HCT116 (cell line): ENCODE measurements at regions not wholly inside any gene's neighbourhood (a gene's known extent, or its start where the extent isn't known, plus 50 kb on each side); places are given as distances from the start of the nearest gene placed in this dataset.

Source experiments
- ATAC-seq: fragments of 200-7000 bp; cut with Tn5 transposase; 2 replicates; pipeline ENCODE4 v1.9.1; 2020; ENCODE audit warnings: mild to moderate bottlenecking, moderate library complexity
- BruUV-seq: library from RNA; stranded (reverse); fragments of 400-500 nt; replicated peaks from 2 replicates; lab custom pipeline; 2021; lab: Mats Ljungman, UMichigan
- CTCF ChIA-PET: fragments of 300-600 bp; sonication (Branson Sonifier 250); formaldehyde crosslinking; loops from one replicate; lab custom pipeline; 2021; ENCODE audit warnings: antibody characterized with exemption; lab: Charles Lee
- POLR2A ChIA-PET: fragments of 300-600, 350-600 bp; sonication (Branson Sonifier 250); formaldehyde crosslinking; loops from one replicate; lab custom pipeline; 2021; ENCODE audit warnings: antibody characterized with exemption; lab: Charles Lee
- RAD21 ChIA-PET, 2 experiments: fragments of 300-600 bp; sonication (Branson Sonifier 250); formaldehyde crosslinking; loops; one replicate each; lab custom pipeline; 2023; ENCODE audit warnings: low total read pairs in 2 of 2; ENCODE audit not compliant: uncharacterized antibody in 2 of 2, unreplicated experiment in 2 of 2, low non-redundant PET in 1 of 2; lab: Charles Lee
- DNase-seq: peaks from one replicate; pipeline ENCODE4 v3.0.0-alpha.2; 2010; ENCODE audit warnings: low read depth, low spot score
- H2AFZ ChIP-seq: fragments of 200-600 bp; shearing (Covaris generic), sonication (generic); 2 replicates; pipeline ENCODE4 v1.6.1; 2017; ENCODE audit warnings: low read depth, mixed run types, mixed read lengths, antibody characterized with exemption, low read length; ENCODE audit not compliant: poor library complexity, severe bottlenecking
- H3K27ac ChIP-seq: 2 replicates; pipeline ENCODE4 v1.5.1; 2012; ENCODE audit warnings: low read depth, low read length
- H3K27me3 ChIP-seq: fragments of 200-600 bp; sonication (generic); 2 replicates; pipeline ENCODE4 v1.6.1; 2016; ENCODE audit warnings: mixed run types, low read length, mixed read lengths; ENCODE audit not compliant: insufficient read depth
- H3K36me3 ChIP-seq, 2 experiments: fragments of 200-500 bp in 1 of 2; fragments of 200-600 bp in 1 of 2; sonication (Bioruptor generic) in 1 of 2; sonication (generic) in 1 of 2; 2 replicates each; pipeline versions ENCODE4 v1.5.1 to v1.6.1; 2014 to 2016; ENCODE audit warnings: low read length in 2 of 2, inconsistent platforms in 1 of 2, mixed read lengths in 1 of 2, mixed run types in 1 of 2; ENCODE audit not compliant: insufficient read depth in 2 of 2, control insufficient read depth in 1 of 2
- H3K4me1 ChIP-seq, 2 experiments: fragments of 200-600 bp in 1 of 2; sonication (generic) in 1 of 2; 2 replicates each; pipeline versions ENCODE4 v1.5.1 to v1.6.1; 2012 to 2017; ENCODE audit warnings: low read length in 2 of 2, inconsistent platforms in 1 of 2, mild to moderate bottlenecking in 1 of 2, mixed read lengths in 1 of 2, mixed run types in 1 of 2, moderate library complexity in 1 of 2; ENCODE audit not compliant: insufficient read depth in 2 of 2, control insufficient read depth in 1 of 2
- H3K4me2 ChIP-seq: fragments of 200-600 bp; sonication (generic); 2 replicates; pipeline ENCODE4 v1.6.1; 2017; ENCODE audit warnings: mixed run types, low read length, mixed read lengths
- H3K4me3 ChIP-seq, 2 experiments: fragments of 200-600 bp in 1 of 2; sonication (generic) in 1 of 2; replicated peaks in 1 of 2; 2 replicates each; pipeline ENCODE4 v1.5.1; 2011 to 2016; ENCODE audit warnings: low read length in 2 of 2, control low read depth in 1 of 2, low read depth in 1 of 2, mild to moderate bottlenecking in 1 of 2, mixed read lengths in 1 of 2, mixed run types in 1 of 2
- H3K79me2 ChIP-seq: fragments of 200-600 bp; sonication (generic); 2 replicates; pipeline ENCODE4 v1.6.1; 2017; ENCODE audit warnings: mild to moderate bottlenecking, mixed run types, low read length, moderate library complexity, mixed read lengths; ENCODE audit not compliant: insufficient read depth
- H3K9ac ChIP-seq: fragments of 200-600 bp; sonication (generic); 2 replicates; pipeline ENCODE4 v1.6.1; 2016; ENCODE audit warnings: low read length, mixed read lengths
- H3K9me2 ChIP-seq: fragments of 200-600 bp; sonication (generic), shearing (Covaris generic); 2 replicates; pipeline ENCODE4 v1.6.1; 2017; ENCODE audit warnings: mixed run types, mild to moderate bottlenecking, moderate library complexity; ENCODE audit not compliant: insufficient read depth
- H3K9me3 ChIP-seq, 2 experiments: fragments of 200-500 bp in 1 of 2; fragments of 200-600 bp in 1 of 2; sonication (Bioruptor generic) in 1 of 2; sonication (generic) in 1 of 2; 2 replicates each; pipeline ENCODE4 v1.6.1; 2014 to 2017; ENCODE audit warnings: low read length in 2 of 2, mixed read lengths in 2 of 2, inconsistent platforms in 1 of 2, low read depth in 1 of 2, mild to moderate bottlenecking in 1 of 2, mixed run types in 1 of 2, moderate library complexity in 1 of 2; ENCODE audit not compliant: control insufficient read depth in 1 of 2, insufficient read depth in 1 of 2
- H4K20me1 ChIP-seq: fragments of 200-600 bp; sonication (generic), shearing (Covaris generic); 2 replicates; pipeline ENCODE4 v1.6.1; 2017; ENCODE audit warnings: mixed run types, mild to moderate bottlenecking, moderate library complexity; ENCODE audit not compliant: insufficient read depth
- CTCF ChIP-seq, 3 experiments: fragments of 200-600 bp in 1 of 3; sonication (generic) in 1 of 3; IDR thresholded peaks in 2 of 3; conservative IDR thresholded peaks in 1 of 3; 2 replicates each; pipeline ENCODE4 v1.5.1; 2012 to 2017; ENCODE audit warnings: low read depth in 2 of 3, low read length in 2 of 3, antibody characterized with exemption in 1 of 3, borderline replicate concordance in 1 of 3, control low read depth in 1 of 3, mild to moderate bottlenecking in 1 of 3, mixed read lengths in 1 of 3, mixed run types in 1 of 3, moderate library complexity in 1 of 3; ENCODE audit not compliant: insufficient read depth in 1 of 3
- ELF1 ChIP-seq: IDR thresholded peaks from 2 replicates; pipeline ENCODE4 v1.6.1; 2012; ENCODE audit warnings: low read depth, borderline replicate concordance
- EZH2 ChIP-seq: fragments of 200-600 bp; sonication (generic); IDR thresholded peaks from 2 replicates; pipeline ENCODE4 v1.6.1; 2017; ENCODE audit warnings: antibody characterized with exemption, mixed run types
- FOSL1 ChIP-seq: IDR thresholded peaks from 2 replicates; pipeline ENCODE4 v1.6.1; 2012; ENCODE audit warnings: low read depth
- POLR2A ChIP-seq: IDR thresholded peaks from 2 replicates; pipeline ENCODE4 v1.7.0; 2011; ENCODE audit warnings: borderline replicate concordance; ENCODE audit not compliant: insufficient read depth, insufficient read length; ENCODE audit errors: extremely low read depth
- REST ChIP-seq: IDR thresholded peaks from 2 replicates; pipeline ENCODE4 v1.6.1; 2012; ENCODE audit warnings: low read depth
- SIN3A ChIP-seq: IDR thresholded peaks from 2 replicates; pipeline ENCODE4 v1.6.1; 2012; ENCODE audit warnings: low read depth
- SP1 ChIP-seq: IDR thresholded peaks from 2 replicates; pipeline ENCODE4 v1.6.1; 2012; ENCODE audit warnings: low read depth
- SRF ChIP-seq: IDR thresholded peaks from 2 replicates; pipeline ENCODE4 v1.6.1; 2012; ENCODE audit warnings: low read depth
- TCF7L2 ChIP-seq: IDR thresholded peaks from 2 replicates; pipeline ENCODE4 v1.7.0; 2011; ENCODE audit warnings: borderline replicate concordance, inconsistent platforms; ENCODE audit not compliant: insufficient read depth, insufficient read length; ENCODE audit errors: extremely low read depth
- YY1 ChIP-seq: IDR thresholded peaks from 2 replicates; pipeline ENCODE4 v1.6.1; 2011; ENCODE audit warnings: low read length, low read depth, moderate library complexity, mild to moderate bottlenecking; ENCODE audit not compliant: insufficient replicate concordance; ENCODE audit errors: extremely low read depth
- ZNF274 ChIP-seq: fragments of 200-500 bp; sonication (Bioruptor generic); IDR thresholded peaks from 2 replicates; pipeline ENCODE4 v1.6.1; 2014; ENCODE audit warnings: mild to moderate bottlenecking, low read depth, low read length, inconsistent platforms
- intact Hi-C: fragments of 100-400 bp; cut with micrococcal nuclease; formaldehyde crosslinking; loops from 2 replicates; pipeline ENCODE4 v1.10.0; 2022

GRCh38 chr11:127133061-127133460 is 132.5 kb upstream of the KIRREL3 start:
- no peak overlapping the region for H3K9ac ChIP-seq
- H3K9me2 ChIP-seq = no peaks in the 10 kb centered on the region
- no peaks in the 10 kb centered on the region for H3K4me1 ChIP-seq
- ATAC-seq (no peak), DNase-seq (no peak)
- H2AFZ ChIP-seq = no peak overlapping the region
- no peaks in the 10 kb centered on the region for H3K27me3 ChIP-seq
- BruUV-seq = no TSS peak
- no peaks in the 10 kb centered on the region for H4K20me1 ChIP-seq
- H3K9me3 ChIP-seq = peaks cover 6 to 13% of the 10 kb centered on the region in 2 experiments; a peak in 2 of 4 replicates
- TF ChIP-seq CTCF (IDR thresholded peaks at IDR 0.05 in 2 of 3, conservative IDR thresholded peaks at IDR 0.05 in 1 of 3; ENCODE audit: borderline replicate concordance in 1 of 3, insufficient read depth in 1 of 3, low read depth in 2 of 3, low read length in 2 of 3) = no peak
- TF ChIP-seq YY1 = no peak
- ChIA-PET RAD21 (no interaction called here), CTCF (no interaction called here), POLR2A (no interaction called here)
- H3K27ac ChIP-seq = no peak overlapping the region
- intact Hi-C loops = no loop called here
- no peak overlapping the region for H3K4me3 ChIP-seq
- no peak overlapping the region for H3K4me2 ChIP-seq
- no peaks in the 10 kb centered on the region for H3K36me3 ChIP-seq
- no peaks in the 10 kb centered on the region for H3K79me2 ChIP-seq

GRCh38 chr11:127130321-127130720 is 129.8 kb upstream of the KIRREL3 start:
- intact Hi-C loops = no loop called here
- ChIA-PET RAD21 (no interaction called here), CTCF (no interaction called here), POLR2A (no interaction called here)
- Histone ChIP-seq H3K4me2 (no peak overlapping the region), H2AFZ (no peak overlapping the region), H3K27ac (no peak overlapping the region), H3K27me3 (no peaks in the 10 kb centered on the region), H3K9ac (no peak overlapping the region), H3K9me2 (no peaks in the 10 kb centered on the region), H4K20me1 (no peaks in the 10 kb centered on the region), H3K9me3 (peaks cover 6 to 8% of the 10 kb centered on the region in 2 experiments; a peak in 2 of 4 replicates), H3K4me3 (no peak overlapping the region), H3K4me1 (no peaks in the 10 kb centered on the region), H3K36me3 (no peaks in the 10 kb centered on the region), H3K79me2 (no peaks in the 10 kb centered on the region)
- TF ChIP-seq SRF (no peak), EZH2 (no peak), SP1 (no peak), ZNF274 (no peak), POLR2A (no peak), ELF1 (no peak), TCF7L2 (no peak), REST (no peak), SIN3A (no peak), FOSL1 (no peak)
- DNase-seq (no peak), ATAC-seq (no peak)
- no TSS peak for BruUV-seq
